ENCODE measurements at regions not wholly inside any gene's neighbourhood (a gene's known extent, or its start where the extent isn't known, plus 50 kb on each side); places are given as distances from the start of the nearest gene placed in this dataset.

DNA sequence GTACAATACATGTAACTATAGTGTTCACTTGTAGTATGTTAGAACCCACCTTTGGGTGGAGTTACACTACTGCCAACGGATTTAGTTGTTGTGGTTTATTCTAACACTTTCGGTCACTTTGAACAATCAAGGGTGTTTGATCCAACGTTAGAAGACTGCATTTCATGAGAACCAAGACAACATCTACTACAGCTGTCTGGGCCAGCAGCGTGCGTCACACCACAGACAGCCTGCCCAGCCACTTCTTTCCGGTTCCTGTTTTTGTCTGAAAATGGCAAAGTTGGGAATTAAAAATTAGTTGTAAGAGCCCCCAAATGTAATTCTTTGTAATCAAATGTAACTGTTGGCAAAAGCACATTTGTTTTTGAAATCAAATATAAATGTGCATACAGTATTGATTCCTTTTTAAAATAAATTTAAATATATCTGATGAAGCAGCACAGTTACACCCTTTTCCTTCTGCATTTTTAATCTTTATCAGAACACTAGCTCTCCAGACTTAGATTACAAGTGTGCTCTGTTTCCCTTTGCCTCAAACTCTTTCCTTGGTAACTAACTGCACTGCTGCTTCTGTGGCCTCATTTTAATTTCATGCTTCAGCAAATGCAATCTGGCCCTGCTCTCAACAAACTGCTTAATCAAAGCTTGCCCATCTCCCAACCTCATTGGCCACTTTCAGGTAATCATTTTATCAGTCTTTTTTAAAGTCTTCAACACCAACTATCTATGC is 86.6 kb upstream of the DPH5 start:
- TF ChIP-seq TCF7L2 (IDR thresholded peaks at IDR 0.05; ENCODE audit: low read depth, low read length): no peak
- TF ChIP-seq, protein P1, sequence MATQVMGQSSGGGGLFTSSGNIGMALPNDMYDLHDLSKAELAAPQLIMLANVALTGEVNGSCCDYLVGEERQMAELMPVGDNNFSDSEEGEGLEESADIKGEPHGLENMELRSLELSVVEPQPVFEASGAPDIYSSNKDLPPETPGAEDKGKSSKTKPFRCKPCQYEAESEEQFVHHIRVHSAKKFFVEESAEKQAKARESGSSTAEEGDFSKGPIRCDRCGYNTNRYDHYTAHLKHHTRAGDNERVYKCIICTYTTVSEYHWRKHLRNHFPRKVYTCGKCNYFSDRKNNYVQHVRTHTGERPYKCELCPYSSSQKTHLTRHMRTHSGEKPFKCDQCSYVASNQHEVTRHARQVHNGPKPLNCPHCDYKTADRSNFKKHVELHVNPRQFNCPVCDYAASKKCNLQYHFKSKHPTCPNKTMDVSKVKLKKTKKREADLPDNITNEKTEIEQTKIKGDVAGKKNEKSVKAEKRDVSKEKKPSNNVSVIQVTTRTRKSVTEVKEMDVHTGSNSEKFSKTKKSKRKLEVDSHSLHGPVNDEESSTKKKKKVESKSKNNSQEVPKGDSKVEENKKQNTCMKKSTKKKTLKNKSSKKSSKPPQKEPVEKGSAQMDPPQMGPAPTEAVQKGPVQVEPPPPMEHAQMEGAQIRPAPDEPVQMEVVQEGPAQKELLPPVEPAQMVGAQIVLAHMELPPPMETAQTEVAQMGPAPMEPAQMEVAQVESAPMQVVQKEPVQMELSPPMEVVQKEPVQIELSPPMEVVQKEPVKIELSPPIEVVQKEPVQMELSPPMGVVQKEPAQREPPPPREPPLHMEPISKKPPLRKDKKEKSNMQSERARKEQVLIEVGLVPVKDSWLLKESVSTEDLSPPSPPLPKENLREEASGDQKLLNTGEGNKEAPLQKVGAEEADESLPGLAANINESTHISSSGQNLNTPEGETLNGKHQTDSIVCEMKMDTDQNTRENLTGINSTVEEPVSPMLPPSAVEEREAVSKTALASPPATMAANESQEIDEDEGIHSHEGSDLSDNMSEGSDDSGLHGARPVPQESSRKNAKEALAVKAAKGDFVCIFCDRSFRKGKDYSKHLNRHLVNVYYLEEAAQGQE (IDR thresholded peaks at IDR 0.05; ENCODE audit: insufficient read depth in 1 of 2, low read depth in 2 of 2, low read length in 1 of 2): no peak
- TF ChIP-seq, protein P2, sequence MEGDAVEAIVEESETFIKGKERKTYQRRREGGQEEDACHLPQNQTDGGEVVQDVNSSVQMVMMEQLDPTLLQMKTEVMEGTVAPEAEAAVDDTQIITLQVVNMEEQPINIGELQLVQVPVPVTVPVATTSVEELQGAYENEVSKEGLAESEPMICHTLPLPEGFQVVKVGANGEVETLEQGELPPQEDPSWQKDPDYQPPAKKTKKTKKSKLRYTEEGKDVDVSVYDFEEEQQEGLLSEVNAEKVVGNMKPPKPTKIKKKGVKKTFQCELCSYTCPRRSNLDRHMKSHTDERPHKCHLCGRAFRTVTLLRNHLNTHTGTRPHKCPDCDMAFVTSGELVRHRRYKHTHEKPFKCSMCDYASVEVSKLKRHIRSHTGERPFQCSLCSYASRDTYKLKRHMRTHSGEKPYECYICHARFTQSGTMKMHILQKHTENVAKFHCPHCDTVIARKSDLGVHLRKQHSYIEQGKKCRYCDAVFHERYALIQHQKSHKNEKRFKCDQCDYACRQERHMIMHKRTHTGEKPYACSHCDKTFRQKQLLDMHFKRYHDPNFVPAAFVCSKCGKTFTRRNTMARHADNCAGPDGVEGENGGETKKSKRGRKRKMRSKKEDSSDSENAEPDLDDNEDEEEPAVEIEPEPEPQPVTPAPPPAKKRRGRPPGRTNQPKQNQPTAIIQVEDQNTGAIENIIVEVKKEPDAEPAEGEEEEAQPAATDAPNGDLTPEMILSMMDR (IDR thresholded peaks at IDR 0.05): no peak
- no peak for TF ChIP-seq SIN3A (IDR thresholded peaks at IDR 0.05; ENCODE audit: borderline replicate concordance, insufficient read depth, low read depth, low read length)
- no peak for TF ChIP-seq POLR2AphosphoS5 (IDR thresholded peaks at IDR 0.05; ENCODE audit: low read depth, low read length)
- in situ Hi-C loops (cut with HindIII; ENCODE audit: low pct_unique_long_range_greater_than_20kb, low sequenced_read_pairs): no loop called here
- DNase-seq (ENCODE audit: low read depth, low spot score): no peak
- no peaks in the 10 kb centered on the region for H3K9me3 ChIP-seq (ENCODE audit: control insufficient read depth, insufficient read depth, low read depth, low read length)
- no peak overlapping the region for H3K27ac ChIP-seq (ENCODE audit: low read length)
- no TSS peak for BruUV-seq (replicated peaks)
- intact Hi-C loops (cut with micrococcal nuclease; ENCODE audit: unreplicated experiment): no loop called here
- H3K27me3 ChIP-seq (ENCODE audit: control insufficient read depth, insufficient read depth, low read length): no peaks in the 10 kb centered on the region
- no peak for ATAC-seq
- no peak overlapping the region for H3K4me3 ChIP-seq (ENCODE audit: low read depth in 2 of 2, low read length in 2 of 2)
- no peaks in the 10 kb centered on the region for H3K4me1 ChIP-seq (ENCODE audit: control insufficient read depth, insufficient read depth, low read length)
- no peaks in the 10 kb centered on the region for H3K36me3 ChIP-seq (ENCODE audit: control insufficient read depth, insufficient read depth, low read length)
- ChIA-PET CTCF (no interaction called here), POLR2A (no interaction called here)

DNA sequence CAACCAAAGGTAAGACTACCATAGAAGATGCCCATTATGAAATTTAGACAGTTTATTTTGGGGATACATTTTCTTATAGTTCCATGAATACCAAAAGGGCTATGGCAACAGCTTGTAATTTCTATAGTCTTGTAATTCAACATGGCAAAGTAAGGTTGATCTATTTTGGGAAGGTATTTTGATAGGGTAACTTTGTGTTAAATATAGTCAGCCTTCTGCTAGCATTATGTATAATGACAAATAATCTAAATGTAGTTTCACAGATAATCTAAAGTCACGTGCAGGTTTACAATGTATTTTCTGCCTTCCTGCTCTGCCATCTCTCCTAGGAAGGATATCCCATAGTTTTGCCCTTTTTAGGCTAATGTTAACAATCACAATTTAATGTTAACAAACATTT is 85.9 kb upstream of the DPH5 start:
- Histone ChIP-seq H3K27ac (ENCODE audit: low read length) (no peak overlapping the region), H3K9me3 (ENCODE audit: control insufficient read depth, insufficient read depth, low read depth, low read length) (no peaks in the 10 kb centered on the region), H3K36me3 (ENCODE audit: control insufficient read depth, insufficient read depth, low read length) (no peaks in the 10 kb centered on the region), H3K4me3 (ENCODE audit: low read depth in 2 of 2, low read length in 2 of 2) (no peak overlapping the region), H3K4me1 (ENCODE audit: control insufficient read depth, insufficient read depth, low read length) (no peaks in the 10 kb centered on the region), H3K27me3 (ENCODE audit: control insufficient read depth, insufficient read depth, low read length) (no peaks in the 10 kb centered on the region)
- ATAC-seq (no peak), DNase-seq (ENCODE audit: low read depth, low spot score) (no peak)
- TF ChIP-seq TCF7L2 (IDR thresholded peaks at IDR 0.05; ENCODE audit: low read depth, low read length): no peak
- TF ChIP-seq SIN3A (IDR thresholded peaks at IDR 0.05; ENCODE audit: borderline replicate concordance, insufficient read depth, low read depth, low read length): no peak
- CTCF ChIA-PET: no interaction called here
- in situ Hi-C loops (cut with HindIII; ENCODE audit: low pct_unique_long_range_greater_than_20kb, low sequenced_read_pairs): no loop called here
- POLR2A ChIA-PET: no interaction called here
- intact Hi-C loops (cut with micrococcal nuclease; ENCODE audit: unreplicated experiment): no loop called here
- BruUV-seq (replicated peaks): no TSS peak

DNA sequence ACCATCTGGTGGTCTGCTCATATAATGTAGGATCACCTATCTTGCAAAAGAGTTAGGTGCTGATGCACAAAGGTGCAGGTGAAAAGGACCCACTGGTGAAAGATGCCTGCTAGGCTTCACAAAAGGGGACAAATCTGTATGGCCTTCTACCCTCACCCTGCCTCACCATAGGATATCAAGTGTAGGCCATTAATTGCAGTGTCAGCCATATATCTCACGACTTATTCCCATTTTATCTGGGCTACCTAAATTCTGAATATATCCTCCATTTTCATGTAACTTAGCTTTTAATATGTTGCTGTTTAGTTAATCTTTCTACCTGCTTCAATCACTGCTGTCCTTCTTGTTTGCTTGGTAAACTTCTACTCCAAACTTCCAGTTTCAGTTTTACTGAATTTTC is 84.2 kb upstream of the DPH5 start:
- Histone ChIP-seq H3K36me3 (ENCODE audit: control insufficient read depth, insufficient read depth, low read length) (no peaks in the 10 kb centered on the region), H3K4me1 (ENCODE audit: control insufficient read depth, insufficient read depth, low read length) (no peaks in the 10 kb centered on the region), H3K9me3 (ENCODE audit: control insufficient read depth, insufficient read depth, low read depth, low read length) (no peaks in the 10 kb centered on the region), H3K27me3 (ENCODE audit: control insufficient read depth, insufficient read depth, low read length) (no peaks in the 10 kb centered on the region), H3K4me3 (ENCODE audit: low read depth in 2 of 2, low read length in 2 of 2) (no peak overlapping the region), H3K27ac (ENCODE audit: low read length) (no peak overlapping the region)
- intact Hi-C loops (cut with micrococcal nuclease; ENCODE audit: unreplicated experiment) (no loop called here), in situ Hi-C loops (cut with HindIII; ENCODE audit: low pct_unique_long_range_greater_than_20kb, low sequenced_read_pairs) (no loop called here)
- no TSS peak for BruUV-seq (replicated peaks)
- POLR2A ChIA-PET: no interaction called here
- ATAC-seq: no peak
- TF ChIP-seq SIN3A (IDR thresholded peaks at IDR 0.05; ENCODE audit: borderline replicate concordance, insufficient read depth, low read depth, low read length) (no peak), TCF7L2 (IDR thresholded peaks at IDR 0.05; ENCODE audit: low read depth, low read length) (no peak), POLR2AphosphoS5 (IDR thresholded peaks at IDR 0.05; ENCODE audit: low read depth, low read length) (no peak)
- TF ChIP-seq, protein P1 (IDR thresholded peaks at IDR 0.05; ENCODE audit: insufficient read depth in 1 of 2, low read depth in 2 of 2, low read length in 1 of 2): no peak
- TF ChIP-seq, protein P2 (IDR thresholded peaks at IDR 0.05): no peak
- DNase-seq (ENCODE audit: low read depth, low spot score): no peak
- CTCF ChIA-PET: no interaction called here

Measured in Panc1 (cell line).